ENCODE measurements at regions not wholly inside any gene's neighbourhood (a gene's known extent, or its start where the extent isn't known, plus 50 kb on each side); places are given as distances from the start of the nearest gene placed in this dataset.
A peak's percentile ranks its signal among the peaks of the same experiment; 100 is the strongest.

GRCh38 chr4:64539234-64539849 is 130.1 kb upstream of the TECRL start:
- WGBS: 25% methylated on average over 4 of the region's 4 CpGs
- intact Hi-C loops (cut with DNase I): loop anchor here (5.0 kb wide), 1 partner anchor 382 kb away; no protein-coding TSS in a partner anchor
- H3K27ac ChIP-seq (replicated peaks in 1 of 4): no peak overlapping the region
- peaks cover 0 to 5% (median 0%) of the 10 kb centered on the region in 4 donors for H3K27me3 ChIP-seq
- H3K4me1 ChIP-seq: no peaks in the 10 kb centered on the region
- H3K4me3 ChIP-seq: no peak overlapping the region
- TF ChIP-seq EP300 (IDR thresholded peaks at IDR 0.05) (no peak), POLR2A (IDR thresholded peaks at IDR 0.05; ENCODE audit: low read depth) (no peak), POLR2AphosphoS5 (IDR thresholded peaks at IDR 0.05) (no peak), CTCF (IDR thresholded peaks at IDR 0.05) (peak; percentile 64 to 84 (median 76))
- H3K36me3 ChIP-seq: no peaks in the 10 kb centered on the region
- H3K9me3 ChIP-seq: no peaks in the 10 kb centered on the region
- DNase-seq (ENCODE audit: extremely low spot score): no peak

- Histone ChIP-seq H3K27ac (replicated peaks in 1 of 4) (no peak overlapping the region), H3K4me3 (no peak overlapping the region), H3K27me3 (peaks cover 0 to 5% (median 0%) of the 10 kb centered on the region in 4 donors), H3K4me1 (no peaks in the 10 kb centered on the region), H3K36me3 (no peaks in the 10 kb centered on the region), H3K9me3 (no peaks in the 10 kb centered on the region)
- intact Hi-C loops (cut with DNase I): loop anchor here (5.0 kb wide), 1 partner anchor 381 kb away; no protein-coding TSS in a partner anchor
- no peak for DNase-seq (ENCODE audit: extremely low spot score)
- TF ChIP-seq EP300 (IDR thresholded peaks at IDR 0.05) (no peak), POLR2AphosphoS5 (IDR thresholded peaks at IDR 0.05) (no peak), CTCF (IDR thresholded peaks at IDR 0.05) (no peak), POLR2A (IDR thresholded peaks at IDR 0.05; ENCODE audit: low read depth) (no peak)
- 85% methylated on average over 8 of the region's 8 CpGs for WGBS
Measured at GRCh38 chr4:64538219-64538618, 129.0 kb upstream of the TECRL start.

GRCh38 chr4:64533637-64534036 is 124.4 kb upstream of the TECRL start:
- 78% methylated on average over 3 of the region's 3 CpGs for WGBS
- DNase-seq (ENCODE audit: extremely low spot score): no peak
- intact Hi-C loops (cut with DNase I): no loop called here
- Histone ChIP-seq H3K27ac (replicated peaks in 1 of 4) (no peak overlapping the region), H3K9me3 (no peaks in the 10 kb centered on the region), H3K27me3 (peaks cover 0 to 5% (median 0%) of the 10 kb centered on the region in 4 donors), H3K4me1 (no peaks in the 10 kb centered on the region), H3K36me3 (no peaks in the 10 kb centered on the region), H3K4me3 (no peak overlapping the region)
- TF ChIP-seq POLR2AphosphoS5 (IDR thresholded peaks at IDR 0.05) (no peak), CTCF (IDR thresholded peaks at IDR 0.05) (no peak), POLR2A (IDR thresholded peaks at IDR 0.05; ENCODE audit: low read depth) (no peak), EP300 (IDR thresholded peaks at IDR 0.05) (no peak)

- 59% methylated on average over 2 of the region's 2 CpGs for WGBS
- Histone ChIP-seq H3K27me3 (peaks cover 0 to under 1% (median 0%) of the 10 kb centered on the region in 4 donors), H3K36me3 (no peaks in the 10 kb centered on the region), H3K4me1 (no peaks in the 10 kb centered on the region), H3K27ac (replicated peaks in 1 of 4) (no peak overlapping the region), H3K4me3 (no peak overlapping the region), H3K9me3 (no peaks in the 10 kb centered on the region)
- intact Hi-C loops (cut with DNase I): no loop called here
- TF ChIP-seq POLR2A (IDR thresholded peaks at IDR 0.05; ENCODE audit: low read depth) (no peak), POLR2AphosphoS5 (IDR thresholded peaks at IDR 0.05) (no peak), EP300 (IDR thresholded peaks at IDR 0.05) (no peak), CTCF (IDR thresholded peaks at IDR 0.05) (no peak)
- DNase-seq (ENCODE audit: extremely low spot score): no peak
Measured at GRCh38 chr4:64533159-64533558, 123.9 kb upstream of the TECRL start.

- Histone ChIP-seq H3K4me1 (no peaks in the 10 kb centered on the region), H3K9me3 (no peaks in the 10 kb centered on the region), H3K27me3 (no peaks in the 10 kb centered on the region), H3K27ac (replicated peaks in 1 of 4) (no peak overlapping the region), H3K4me3 (no peak overlapping the region), H3K36me3 (no peaks in the 10 kb centered on the region)
- DNase-seq (ENCODE audit: extremely low spot score): no peak
- intact Hi-C loops (cut with DNase I): no loop called here
- WGBS: 72% methylated on average over 2 of the region's 2 CpGs
- no peak for TF ChIP-seq CTCF (IDR thresholded peaks at IDR 0.05)
- no peak for TF ChIP-seq POLR2AphosphoS5 (IDR thresholded peaks at IDR 0.05)
- TF ChIP-seq EP300 (IDR thresholded peaks at IDR 0.05): no peak
Measured at GRCh38 chr4:64520421-64520820, 111.2 kb upstream of the TECRL start.
